GM19467 (cell line): ENCODE measurements at regions not wholly inside any gene's neighbourhood (a gene's known extent, or its start where the extent isn't known, plus 50 kb on each side); places are given as distances from the start of the nearest gene placed in this dataset.
"Not testable (repeated sequence)": the region's sequence is repeated elsewhere in the genome, so short reads cannot be mapped to it uniquely, and the experiment has no call there.

Experiments
- ATAC-seq: cut with Tn5 transposase; IDR thresholded peaks from one replicate; pipeline ENCODE4 v1.9.1; 2021; ENCODE audit warnings: mild to moderate bottlenecking, moderate library complexity; ENCODE audit not compliant: unreplicated experiment

GRCh38 chr12:22115711-22116110 lies 69.7 kb downstream of the CMAS start:
- no peak for ATAC-seq

- no peak for ATAC-seq
These were observed 70.4 kb downstream of the CMAS start for GRCh38 chr12:22116376-22116775.

DNA sequence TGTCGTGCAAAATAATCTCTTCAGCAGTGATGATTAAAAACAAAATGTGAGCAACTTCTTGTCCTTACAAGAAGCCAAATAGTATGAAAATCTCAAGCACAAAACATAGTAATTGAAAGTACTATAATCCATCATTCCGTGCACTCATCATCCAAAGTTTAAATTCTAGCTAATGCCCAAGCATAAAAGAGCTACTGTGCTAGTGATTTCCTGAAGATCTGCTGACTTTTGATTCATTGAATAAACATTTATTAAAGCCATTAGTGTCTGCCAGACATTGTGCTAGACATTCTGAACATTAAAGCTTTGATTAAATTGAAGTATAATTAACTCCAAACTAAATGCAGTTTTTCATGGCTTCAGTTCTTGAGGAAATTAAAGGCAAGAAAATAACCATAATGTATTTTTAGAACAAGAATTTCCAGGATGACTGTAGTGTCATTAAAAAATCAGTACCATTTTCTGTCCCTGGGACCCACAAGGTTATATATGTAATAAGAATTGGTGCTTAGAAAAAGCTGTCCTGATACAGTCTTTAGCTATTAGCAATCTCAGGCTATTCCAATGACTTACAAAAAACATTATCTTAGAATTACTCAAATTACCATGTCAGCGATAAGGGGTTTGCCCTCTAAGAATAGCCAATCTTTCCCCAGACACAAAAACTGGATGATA lies 71.7 kb downstream of the CMAS start:
- ATAC-seq: no peak

GRCh38 chr12:22118238-22118790 lies 72.3 kb downstream of the CMAS start:
- ATAC-seq: no peak

- peak; percentile 53 for ATAC-seq
These were observed 75.2 kb downstream of the CMAS start for GRCh38 chr12:22121224-22121623.

- ATAC-seq: no peak
These were observed 76.3 kb downstream of the CMAS start for GRCh38 chr12:22122359-22122758.

GRCh38 chr12:22124987-22125386 lies 79.0 kb downstream of the CMAS start:
- ATAC-seq: no peak

- ATAC-seq: not testable (repeated sequence)
These were observed 80.1 kb downstream of the CMAS start for GRCh38 chr12:22126101-22126500.

DNA sequence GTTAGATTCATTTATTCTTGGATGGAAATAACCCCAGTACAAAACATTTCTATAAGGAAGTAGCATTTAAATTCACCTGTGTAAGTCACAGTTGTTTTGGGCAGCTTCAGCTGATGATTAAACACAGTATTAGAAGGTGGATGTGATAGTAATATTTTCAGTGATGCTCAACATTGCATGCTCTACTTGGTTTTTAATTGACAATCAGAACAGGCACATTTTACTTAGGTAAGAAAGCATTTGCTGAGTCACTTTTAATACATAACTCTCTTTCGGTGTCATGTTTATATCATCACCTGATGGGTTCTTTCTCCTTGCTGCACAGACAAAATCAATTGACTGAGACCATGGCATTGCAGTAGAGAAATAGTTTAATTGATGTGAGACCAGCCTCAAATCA lies 80.7 kb downstream of the CMAS start:
- ATAC-seq: no peak

DNA sequence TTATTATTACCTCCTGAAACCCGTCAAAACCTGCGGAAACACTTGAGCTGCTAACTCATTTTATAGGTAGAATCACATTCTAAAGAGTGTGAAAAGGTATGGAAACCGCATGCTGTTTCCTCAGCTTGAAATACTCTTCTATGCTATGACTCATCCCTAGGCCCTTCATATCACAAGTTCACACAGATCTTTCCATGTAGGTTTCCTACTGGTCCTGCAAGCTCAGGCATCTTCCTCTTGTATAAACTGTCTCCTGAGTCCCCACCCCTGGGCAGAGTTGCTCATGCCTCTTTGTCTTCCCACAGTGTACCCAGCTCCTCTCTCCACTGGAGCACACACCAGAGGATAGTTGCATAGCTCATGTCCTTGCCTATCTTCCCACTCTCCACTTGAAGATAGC lies 84.7 kb downstream of the CMAS start:
- ATAC-seq: no peak

- ATAC-seq: not testable (repeated sequence)
These were observed 90.6 kb downstream of the CMAS start for GRCh38 chr12:22136604-22137117.
